Adrenal gland (tissue), 5 donors: ENCODE measurements at regions not wholly inside any gene's neighbourhood (a gene's known extent, or its start where the extent isn't known, plus 50 kb on each side); places are given as distances from the start of the nearest gene placed in this dataset.

Source experiments
- POLR2A ChIP-seq, 2 donors: fragments of 450-650 bp; IDR thresholded peaks; one replicate each; pipeline ENCODE4 v1.6.1; 2017; ENCODE audit warnings: antibody characterized with exemption in 2 of 2, mild to moderate bottlenecking in 2 of 2, moderate library complexity in 1 of 2
- TF ChIP-seq, protein P1 (sequence below), 6 experiments: fragments of 450-650 bp in 4 of 6; fragments of 200-600 bp in 2 of 6; sonication (generic) in 1 of 6; IDR thresholded peaks; 1 replicate in 5 of 6; 2 replicates in 1 of 6; pipeline versions ENCODE4 v1.5.1 to v1.8.0; 2016 to 2021; ENCODE audit warnings: antibody characterized with exemption in 6 of 6, mild to moderate bottlenecking in 2 of 6, moderate library complexity in 1 of 6
- donor health status: DM: no; HTN: no; CAD: no.

DNA sequence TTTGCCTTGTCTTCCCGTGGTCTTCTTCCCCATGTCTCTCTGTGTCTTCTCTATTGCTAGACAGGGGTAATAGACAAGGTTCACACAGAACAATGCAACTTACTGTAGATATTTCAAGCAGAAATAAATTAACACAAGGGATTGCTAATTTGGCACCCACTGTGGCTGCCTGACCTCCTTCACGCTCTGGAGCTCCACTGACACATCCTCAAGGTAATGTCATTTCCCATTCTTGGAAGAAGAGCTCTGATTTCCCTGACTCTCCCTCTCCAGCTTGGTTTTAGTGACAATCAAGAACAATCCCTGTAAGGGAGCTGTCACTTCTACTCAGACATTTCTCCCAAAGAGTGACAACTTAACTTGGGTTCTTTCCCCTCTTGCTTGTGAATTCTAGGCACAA, 105.4 kb upstream of the NAP1L1 start:
- TF ChIP-seq, protein P1, sequence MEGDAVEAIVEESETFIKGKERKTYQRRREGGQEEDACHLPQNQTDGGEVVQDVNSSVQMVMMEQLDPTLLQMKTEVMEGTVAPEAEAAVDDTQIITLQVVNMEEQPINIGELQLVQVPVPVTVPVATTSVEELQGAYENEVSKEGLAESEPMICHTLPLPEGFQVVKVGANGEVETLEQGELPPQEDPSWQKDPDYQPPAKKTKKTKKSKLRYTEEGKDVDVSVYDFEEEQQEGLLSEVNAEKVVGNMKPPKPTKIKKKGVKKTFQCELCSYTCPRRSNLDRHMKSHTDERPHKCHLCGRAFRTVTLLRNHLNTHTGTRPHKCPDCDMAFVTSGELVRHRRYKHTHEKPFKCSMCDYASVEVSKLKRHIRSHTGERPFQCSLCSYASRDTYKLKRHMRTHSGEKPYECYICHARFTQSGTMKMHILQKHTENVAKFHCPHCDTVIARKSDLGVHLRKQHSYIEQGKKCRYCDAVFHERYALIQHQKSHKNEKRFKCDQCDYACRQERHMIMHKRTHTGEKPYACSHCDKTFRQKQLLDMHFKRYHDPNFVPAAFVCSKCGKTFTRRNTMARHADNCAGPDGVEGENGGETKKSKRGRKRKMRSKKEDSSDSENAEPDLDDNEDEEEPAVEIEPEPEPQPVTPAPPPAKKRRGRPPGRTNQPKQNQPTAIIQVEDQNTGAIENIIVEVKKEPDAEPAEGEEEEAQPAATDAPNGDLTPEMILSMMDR (IDR thresholded peaks at IDR 0.05) = no peak
- TF ChIP-seq POLR2A (IDR thresholded peaks at IDR 0.05) = no peak
